ENCODE measurements at regions not wholly inside any gene's neighbourhood (a gene's known extent, or its start where the extent isn't known, plus 50 kb on each side); places are given as distances from the start of the nearest gene placed in this dataset.
"Not testable (repeated sequence)": the region's sequence is repeated elsewhere in the genome, so short reads cannot be mapped to it uniquely, and the experiment has no call there.

DNA sequence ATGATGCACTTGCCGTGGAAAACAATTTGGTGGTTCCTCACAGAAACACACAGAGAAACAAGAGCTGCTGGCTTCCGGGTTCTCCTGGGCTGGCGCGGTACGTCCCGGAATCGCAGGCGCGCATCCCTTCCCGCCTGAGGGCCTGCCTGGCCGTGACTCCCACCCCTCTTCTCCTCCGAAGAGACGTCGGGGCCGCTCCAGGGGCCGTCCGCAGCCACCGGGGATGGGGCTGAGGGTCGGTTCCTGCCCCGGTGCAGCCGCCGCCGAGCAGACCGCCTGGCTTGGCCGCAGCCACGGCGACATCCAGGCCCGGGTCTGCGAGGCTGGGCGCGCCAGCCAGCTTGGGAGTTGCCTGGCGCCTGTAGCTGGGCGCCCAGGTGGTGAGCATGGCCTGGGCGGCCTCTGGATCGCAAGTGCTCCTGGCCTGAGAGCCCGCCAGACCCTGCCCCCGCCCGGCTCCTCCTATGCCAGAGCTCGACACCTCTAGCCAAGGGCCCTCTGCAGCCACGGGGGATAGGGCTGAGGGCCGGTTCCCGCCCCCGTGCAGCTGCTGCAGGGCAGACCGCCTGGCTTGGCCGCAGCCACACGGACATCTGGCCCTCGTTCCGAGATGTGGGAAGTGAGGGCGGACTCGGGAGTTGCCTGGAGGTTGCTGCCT lies 1647.5 kb downstream of the SPATA31A7 start:
- POLR2A ChIA-PET, CTCF ChIA-PET, FAIRE-seq, H3K9me3 ChIP-seq, H3K4me1 ChIP-seq: not testable (repeated sequence)
- TF ChIP-seq, protein P1, sequence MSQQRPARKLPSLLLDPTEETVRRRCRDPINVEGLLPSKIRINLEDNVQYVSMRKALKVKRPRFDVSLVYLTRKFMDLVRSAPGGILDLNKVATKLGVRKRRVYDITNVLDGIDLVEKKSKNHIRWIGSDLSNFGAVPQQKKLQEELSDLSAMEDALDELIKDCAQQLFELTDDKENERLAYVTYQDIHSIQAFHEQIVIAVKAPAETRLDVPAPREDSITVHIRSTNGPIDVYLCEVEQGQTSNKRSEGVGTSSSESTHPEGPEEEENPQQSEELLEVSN (IDR thresholded peaks at IDR 0.05; ENCODE audit: borderline replicate concordance, low read depth): peak; percentile 43
- peak overlapping the region; percentile 69 to 83 for H3K27ac ChIP-seq
- 19% methylated on average over 40 of the region's 50 CpGs for WGBS (ENCODE audit: missing lambda C conversion rate)
- peak in 1 of 2 experiments; percentile 21 for DNase-seq (ENCODE audit: low read depth in 1 of 2, low spot score in 1 of 2)
- H3K4me2 ChIP-seq: peak overlapping the region; percentile 67
- peak overlapping the region; percentile 52 for H3K4me3 ChIP-seq
- ATAC-seq: peak; percentile 42 to 79

DNA sequence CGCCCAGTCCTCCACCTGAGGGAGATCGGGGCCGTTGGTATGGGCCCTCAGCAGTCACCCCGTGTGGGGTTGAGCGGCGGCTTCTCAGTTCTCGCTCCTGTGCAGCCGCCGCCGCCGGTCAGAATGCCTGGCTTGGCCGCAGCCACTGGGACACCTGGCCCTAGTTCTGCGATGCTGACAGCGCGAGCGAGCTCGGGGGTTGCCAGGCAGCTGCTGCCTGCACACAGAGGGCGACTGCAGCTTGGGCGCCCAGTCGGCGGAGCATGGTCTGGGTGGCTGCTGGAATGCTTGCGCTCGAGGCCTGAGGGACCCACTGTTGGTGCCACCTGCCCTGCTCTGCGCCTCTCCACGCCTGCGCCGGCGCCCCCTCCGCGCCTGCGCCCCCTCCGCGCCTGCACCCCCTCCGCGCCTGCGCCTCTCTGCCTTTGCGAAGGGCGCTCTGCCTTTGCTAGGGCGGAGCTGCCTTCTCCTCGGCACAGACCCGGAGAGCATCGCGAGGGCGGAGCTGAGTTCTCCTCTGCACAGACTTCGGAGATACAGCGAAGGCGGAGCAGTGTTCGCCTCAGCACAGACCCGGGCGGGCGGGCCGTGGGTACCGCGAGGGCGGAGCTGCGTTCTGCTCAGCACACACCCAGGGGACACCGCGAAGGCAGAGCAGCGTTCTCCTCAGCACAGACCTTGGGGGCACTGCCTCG lies 1648.3 kb downstream of the SPATA31A7 start:
- ATAC-seq: peak; percentile 100
- 2% methylated on average over 46 of the region's 60 CpGs for WGBS (ENCODE audit: missing lambda C conversion rate)
- H3K4me1 ChIP-seq, H3K9me3 ChIP-seq, FAIRE-seq, CTCF ChIA-PET, POLR2A ChIA-PET: not testable (repeated sequence)
- TF ChIP-seq CHD2 (IDR thresholded peaks at IDR 0.05; ENCODE audit: low read length, partially characterized antibody): peak; percentile 75
- TF ChIP-seq, protein P2, sequence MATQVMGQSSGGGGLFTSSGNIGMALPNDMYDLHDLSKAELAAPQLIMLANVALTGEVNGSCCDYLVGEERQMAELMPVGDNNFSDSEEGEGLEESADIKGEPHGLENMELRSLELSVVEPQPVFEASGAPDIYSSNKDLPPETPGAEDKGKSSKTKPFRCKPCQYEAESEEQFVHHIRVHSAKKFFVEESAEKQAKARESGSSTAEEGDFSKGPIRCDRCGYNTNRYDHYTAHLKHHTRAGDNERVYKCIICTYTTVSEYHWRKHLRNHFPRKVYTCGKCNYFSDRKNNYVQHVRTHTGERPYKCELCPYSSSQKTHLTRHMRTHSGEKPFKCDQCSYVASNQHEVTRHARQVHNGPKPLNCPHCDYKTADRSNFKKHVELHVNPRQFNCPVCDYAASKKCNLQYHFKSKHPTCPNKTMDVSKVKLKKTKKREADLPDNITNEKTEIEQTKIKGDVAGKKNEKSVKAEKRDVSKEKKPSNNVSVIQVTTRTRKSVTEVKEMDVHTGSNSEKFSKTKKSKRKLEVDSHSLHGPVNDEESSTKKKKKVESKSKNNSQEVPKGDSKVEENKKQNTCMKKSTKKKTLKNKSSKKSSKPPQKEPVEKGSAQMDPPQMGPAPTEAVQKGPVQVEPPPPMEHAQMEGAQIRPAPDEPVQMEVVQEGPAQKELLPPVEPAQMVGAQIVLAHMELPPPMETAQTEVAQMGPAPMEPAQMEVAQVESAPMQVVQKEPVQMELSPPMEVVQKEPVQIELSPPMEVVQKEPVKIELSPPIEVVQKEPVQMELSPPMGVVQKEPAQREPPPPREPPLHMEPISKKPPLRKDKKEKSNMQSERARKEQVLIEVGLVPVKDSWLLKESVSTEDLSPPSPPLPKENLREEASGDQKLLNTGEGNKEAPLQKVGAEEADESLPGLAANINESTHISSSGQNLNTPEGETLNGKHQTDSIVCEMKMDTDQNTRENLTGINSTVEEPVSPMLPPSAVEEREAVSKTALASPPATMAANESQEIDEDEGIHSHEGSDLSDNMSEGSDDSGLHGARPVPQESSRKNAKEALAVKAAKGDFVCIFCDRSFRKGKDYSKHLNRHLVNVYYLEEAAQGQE (IDR thresholded peaks at IDR 0.05): peak; percentile 51
- TF ChIP-seq, protein P3, sequence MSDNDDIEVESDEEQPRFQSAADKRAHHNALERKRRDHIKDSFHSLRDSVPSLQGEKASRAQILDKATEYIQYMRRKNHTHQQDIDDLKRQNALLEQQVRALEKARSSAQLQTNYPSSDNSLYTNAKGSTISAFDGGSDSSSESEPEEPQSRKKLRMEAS (IDR thresholded peaks at IDR 0.05): peak; percentile 61
- TF ChIP-seq JUN (IDR thresholded peaks at IDR 0.05): peak in 1 of 2 experiments; percentile 49; a peak in 1 of 5 replicates
- TF ChIP-seq POLR2A (IDR thresholded peaks at IDR 0.05; ENCODE audit: low read length): peak; percentile 66
- Histone ChIP-seq H3K4me2 (peak overlapping the region; percentile 67), H3K4me3 (peak overlapping the region; percentile 52), H3K27ac (peak overlapping the region; percentile 69 to 83)
- peak; percentile 32 to 91 for DNase-seq (ENCODE audit: low read depth in 1 of 2, low spot score in 1 of 2)

DNA sequence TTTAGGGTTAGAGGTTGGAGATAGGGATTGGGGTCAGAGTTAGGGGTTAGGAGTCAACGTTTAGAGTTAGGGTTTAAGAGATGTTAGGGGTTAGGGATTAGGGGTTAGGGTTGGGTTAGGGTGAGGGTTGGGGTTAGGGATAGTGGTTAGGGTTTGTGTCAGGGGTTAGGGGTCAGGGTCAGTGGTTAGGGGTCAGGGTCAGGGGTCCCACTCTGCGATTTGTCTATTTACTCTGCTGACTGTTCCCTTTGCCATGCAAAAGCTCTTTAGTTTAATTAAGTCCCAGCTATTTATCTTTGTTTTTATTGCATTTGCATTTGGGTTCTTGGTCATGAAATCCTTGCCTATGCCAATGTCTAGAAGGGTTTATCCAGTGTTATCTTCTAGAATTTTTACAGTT lies 1649.3 kb downstream of the SPATA31A7 start:
- H3K9me3 ChIP-seq; H3K4me2 ChIP-seq; H3K4me1 ChIP-seq; POLR2A ChIA-PET; H3K4me3 ChIP-seq; CTCF ChIA-PET; H3K27ac ChIP-seq; ATAC-seq; DNase-seq (ENCODE audit: low read depth in 1 of 2, low spot score in 1 of 2); FAIRE-seq: not testable (repeated sequence)
- WGBS (ENCODE audit: missing lambda C conversion rate): 31% methylated on average over 1 of the region's 2 CpGs

DNA sequence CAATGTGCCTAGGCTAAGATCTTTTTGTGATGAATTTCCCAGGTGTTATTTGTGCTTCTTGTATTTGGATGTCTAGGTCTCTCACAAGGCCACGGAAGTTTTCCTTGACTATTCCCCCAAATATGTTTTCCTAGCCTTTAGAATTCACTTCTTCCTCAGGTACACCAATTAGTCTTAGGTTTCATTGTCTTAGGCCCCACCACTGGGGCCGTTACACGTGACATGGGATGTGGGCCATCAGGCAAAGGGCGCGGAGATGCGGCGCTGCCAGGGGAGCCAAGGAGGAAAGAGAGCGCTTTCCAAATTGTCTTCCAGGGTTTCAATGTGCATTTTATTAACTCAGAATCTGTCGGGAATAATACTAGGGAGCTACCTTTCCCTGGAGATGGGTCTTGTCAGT lies 1653.3 kb downstream of the SPATA31A7 start:
- CTCF ChIA-PET; H3K4me3 ChIP-seq; ATAC-seq; H3K27ac ChIP-seq; H3K9me3 ChIP-seq; FAIRE-seq; DNase-seq (ENCODE audit: low read depth in 1 of 2, low spot score in 1 of 2); POLR2A ChIA-PET; H3K4me2 ChIP-seq; H3K4me1 ChIP-seq: not testable (repeated sequence)
- 62% methylated on average over 9 of the region's 9 CpGs for WGBS (ENCODE audit: missing lambda C conversion rate)

DNA sequence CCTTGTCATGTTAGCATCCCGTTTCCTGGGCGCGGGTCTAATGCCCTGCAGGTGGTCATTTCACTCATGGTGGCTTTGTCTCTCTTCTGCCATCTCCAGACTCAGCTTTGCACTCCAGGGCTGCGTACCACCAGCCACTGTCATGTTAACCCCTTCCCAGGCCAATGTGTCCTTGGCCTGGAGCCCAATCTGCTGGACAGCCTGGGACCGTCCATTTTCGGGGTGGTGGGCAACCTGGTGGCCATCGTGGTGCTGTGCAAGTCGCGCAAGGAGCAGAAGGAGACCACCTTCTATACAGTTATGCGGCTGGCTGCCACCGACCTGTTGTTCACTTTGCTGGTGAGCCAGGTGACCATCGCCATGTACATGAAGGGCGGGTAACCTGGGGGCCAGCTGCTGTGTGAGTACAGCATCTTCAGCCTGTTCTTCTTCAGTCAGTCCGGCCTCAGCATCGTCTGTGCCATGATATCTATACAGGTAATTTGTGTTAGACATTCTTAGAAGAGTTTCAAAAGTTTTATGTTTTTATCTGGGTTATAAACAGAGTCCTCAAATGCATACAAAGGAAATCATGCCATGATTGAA lies 1654.0 kb downstream of the SPATA31A7 start:
- POLR2A ChIA-PET; H3K27ac ChIP-seq; FAIRE-seq; DNase-seq (ENCODE audit: low read depth in 1 of 2, low spot score in 1 of 2); H3K4me1 ChIP-seq; CTCF ChIA-PET; H3K9me3 ChIP-seq; H3K4me3 ChIP-seq; H3K4me2 ChIP-seq: not testable (repeated sequence)
- ATAC-seq: peak; percentile 39 to 43; a peak in 3 of 6 replicates
- 61% methylated on average over 11 of the region's 15 CpGs for WGBS (ENCODE audit: missing lambda C conversion rate)

DNA sequence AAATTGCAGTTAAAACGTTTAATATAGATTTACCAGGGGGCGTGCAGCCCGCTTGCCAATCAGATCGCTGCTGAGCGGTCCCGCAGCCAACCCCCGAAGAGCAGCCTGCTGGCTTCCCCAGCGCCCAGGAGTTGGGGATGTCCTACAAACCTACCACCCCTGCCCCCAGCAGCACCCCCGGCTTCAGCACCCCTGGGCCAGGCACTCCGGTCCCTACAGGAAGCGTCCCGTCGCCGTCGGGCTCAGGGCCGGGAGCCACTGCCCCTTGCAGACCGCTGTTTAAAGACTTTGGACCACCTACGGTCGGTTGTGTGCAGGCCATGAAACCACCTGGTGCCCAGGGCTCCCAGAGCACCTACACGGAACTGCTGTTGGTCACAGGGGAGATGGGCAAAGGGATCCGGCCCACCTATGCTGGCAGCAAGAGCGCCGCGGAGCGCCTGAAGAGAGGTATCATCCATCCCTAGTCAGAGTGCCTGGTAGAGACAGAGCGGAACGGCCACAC lies 1654.9 kb downstream of the SPATA31A7 start:
- H3K27ac ChIP-seq; FAIRE-seq; DNase-seq (ENCODE audit: low read depth in 1 of 2, low spot score in 1 of 2); H3K4me2 ChIP-seq; POLR2A ChIA-PET; CTCF ChIA-PET; H3K4me3 ChIP-seq; H3K9me3 ChIP-seq; H3K4me1 ChIP-seq: not testable (repeated sequence)
- peak; percentile 33; a peak in 5 of 6 replicates for ATAC-seq
- WGBS (ENCODE audit: missing lambda C conversion rate): 75% methylated on average over 26 of the region's 27 CpGs

DNA sequence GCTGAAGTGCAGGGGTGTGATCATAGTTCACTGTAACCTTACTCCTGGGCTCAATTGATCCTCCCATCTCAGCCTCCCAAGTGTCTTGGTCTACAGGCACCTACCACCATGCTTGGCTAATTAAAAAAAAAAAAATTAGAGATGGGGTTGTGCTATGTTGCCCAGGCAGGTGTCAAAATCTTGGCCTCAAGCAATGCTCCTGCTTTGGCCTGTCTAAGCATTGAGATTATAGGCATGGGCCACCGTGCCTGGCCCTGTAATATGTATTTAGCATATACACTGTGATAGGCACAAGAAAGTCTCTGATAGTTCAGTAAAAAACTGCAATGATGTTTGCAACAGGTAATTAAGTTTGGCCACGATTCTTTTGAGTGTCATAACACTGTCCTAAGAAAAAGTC lies 1658.4 kb downstream of the SPATA31A7 start:
- 39% methylated on average over 1 of the region's 2 CpGs for WGBS (ENCODE audit: missing lambda C conversion rate)
- H3K4me3 ChIP-seq; H3K4me1 ChIP-seq; POLR2A ChIA-PET; FAIRE-seq; DNase-seq (ENCODE audit: low read depth in 1 of 2, low spot score in 1 of 2); H3K4me2 ChIP-seq; CTCF ChIA-PET; H3K27ac ChIP-seq; ATAC-seq; H3K9me3 ChIP-seq: not testable (repeated sequence)

DNA sequence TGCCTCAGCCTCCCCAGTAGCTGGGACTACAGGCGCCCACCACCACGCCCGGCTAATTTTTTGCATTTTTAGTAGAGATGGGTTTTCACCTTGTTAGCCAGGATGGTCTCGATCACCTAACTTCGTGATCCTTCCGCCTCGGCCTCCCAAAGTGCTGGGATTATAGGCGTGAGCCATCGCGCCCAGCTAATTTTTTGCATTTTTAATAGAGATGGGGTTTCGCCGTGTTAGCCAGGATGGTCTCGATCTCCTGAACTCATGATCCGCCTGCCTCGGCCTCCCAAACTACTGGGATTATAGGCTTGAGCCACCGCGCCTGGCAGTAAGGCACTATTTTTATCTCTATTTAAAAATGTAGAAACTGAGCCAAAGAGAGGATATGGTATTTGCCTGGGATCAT lies 1660.2 kb downstream of the SPATA31A7 start:
- FAIRE-seq; H3K27ac ChIP-seq; H3K9me3 ChIP-seq; H3K4me3 ChIP-seq; H3K4me2 ChIP-seq; ATAC-seq; CTCF ChIA-PET; H3K4me1 ChIP-seq; POLR2A ChIA-PET; DNase-seq (ENCODE audit: low read depth in 1 of 2, low spot score in 1 of 2): not testable (repeated sequence)
- 77% methylated on average over 17 of the region's 17 CpGs for WGBS (ENCODE audit: missing lambda C conversion rate)
